CD14-positive monocyte (primary cell): ENCODE measurements at regions not wholly inside any gene's neighbourhood (a gene's known extent, or its start where the extent isn't known, plus 50 kb on each side); places are given as distances from the start of the nearest gene placed in this dataset.

Experiments used
- DNase-seq, 3 donors: peaks; one replicate each; pipeline ENCODE4 v3.0.0-alpha.2; 2011 to 2022
- H2AFZ ChIP-seq: 2 replicates; pipeline ENCODE4 v1.6.0; 2012; ENCODE audit warnings: mild to moderate bottlenecking, low read depth, low read length, inconsistent platforms; ENCODE audit not compliant: insufficient read depth, poor library complexity, severe bottlenecking
- H3K27ac ChIP-seq, 2 donors: 1 replicate in 1 of 2; 2 replicates in 1 of 2; pipeline ENCODE4 v1.5.1; 2012 to 2013; ENCODE audit warnings: low read length in 2 of 2, control low read depth in 1 of 2, inconsistent platforms in 1 of 2, low read depth in 1 of 2, mild to moderate bottlenecking in 1 of 2
- H3K27me3 ChIP-seq, 2 donors: one replicate each; pipeline versions ENCODE4 v1.6.0 to v1.6.1; 2011 to 2013; ENCODE audit warnings: low read length in 2 of 2; ENCODE audit not compliant: control insufficient read depth in 2 of 2, insufficient read depth in 2 of 2
- H3K36me3 ChIP-seq, 2 donors: replicated peaks in 1 of 2; 1 replicate in 1 of 2; 2 replicates in 1 of 2; pipeline versions ENCODE4 v1.5.1 to v1.6.1; 2012 to 2013; ENCODE audit warnings: low read length in 2 of 2, control low read depth in 1 of 2, inconsistent platforms in 1 of 2, mild to moderate bottlenecking in 1 of 2; ENCODE audit not compliant: insufficient read depth in 2 of 2, control insufficient read depth in 1 of 2
- H3K4me1 ChIP-seq, 2 donors: 1 replicate in 1 of 2; 2 replicates in 1 of 2; pipeline versions ENCODE4 v1.5.1 to v1.6.1; 2012 to 2013; ENCODE audit warnings: low read length in 2 of 2, control low read depth in 1 of 2, inconsistent platforms in 1 of 2, mild to moderate bottlenecking in 1 of 2, moderate library complexity in 1 of 2; ENCODE audit not compliant: insufficient read depth in 2 of 2, control insufficient read depth in 1 of 2
- H3K4me2 ChIP-seq: replicated peaks from 2 replicates; pipeline ENCODE3; 2012; ENCODE audit warnings: low read length, moderate library complexity, mild to moderate bottlenecking; ENCODE audit not compliant: poor library complexity, severe bottlenecking; ENCODE audit errors: extremely low read depth
- H3K4me3 ChIP-seq, 3 experiments: fragments of 200-600 bp in 1 of 3; sonication (generic) in 1 of 3; replicated peaks in 1 of 3; 1 replicate in 2 of 3; 2 replicates in 1 of 3; pipeline ENCODE4 v1.5.1; 2011 to 2013; ENCODE audit warnings: low read length in 3 of 3, mild to moderate bottlenecking in 3 of 3, control low read depth in 2 of 3, low read depth in 2 of 3, inconsistent platforms in 1 of 3, moderate library complexity in 1 of 3
- H3K79me2 ChIP-seq: 2 replicates; pipeline ENCODE4 v1.6.0; 2012; ENCODE audit warnings: mild to moderate bottlenecking, control low read depth, inconsistent platforms, low read length, moderate library complexity; ENCODE audit not compliant: insufficient read depth
- H3K9ac ChIP-seq: 2 replicates; pipeline ENCODE4 v1.6.0; 2017; ENCODE audit warnings: low read length, mild to moderate bottlenecking; ENCODE audit not compliant: insufficient read depth, poor library complexity, severe bottlenecking
- H3K9me3 ChIP-seq, 2 donors: replicated peaks in 1 of 2; 1 replicate in 1 of 2; 2 replicates in 1 of 2; pipeline versions ENCODE4 v1.5.1 to v1.6.1; 2012 to 2013; ENCODE audit warnings: low read length in 2 of 2, control low read depth in 1 of 2; ENCODE audit not compliant: control insufficient read depth in 1 of 2, insufficient read depth in 1 of 2
- H4K20me1 ChIP-seq: 2 replicates; pipeline ENCODE4 v1.6.0; 2012; ENCODE audit warnings: mild to moderate bottlenecking, low read length, control low read depth, moderate library complexity; ENCODE audit not compliant: insufficient read depth
- H3K27ac Mint-ChIP-seq, 7 donors: one replicate each; pipeline ENCODE4 v1.8.0; 2020; ENCODE audit warnings: mild to moderate bottlenecking in 7 of 7, mixed read lengths in 7 of 7, moderate library complexity in 6 of 7, inconsistent platforms in 2 of 7
- H3K27me3 Mint-ChIP-seq, 3 donors: one replicate each; pipeline ENCODE4 v1.8.0; 2021 to 2022; ENCODE audit warnings: low read depth in 3 of 3, mild to moderate bottlenecking in 3 of 3, mixed read lengths in 3 of 3, moderate library complexity in 3 of 3, inconsistent platforms in 1 of 3
- H3K36me3 Mint-ChIP-seq, 2 donors: one replicate each; pipeline ENCODE4 v1.8.0; 2020; ENCODE audit warnings: mixed read lengths in 2 of 2, inconsistent platforms in 1 of 2, mild to moderate bottlenecking in 1 of 2
- H3K4me1 Mint-ChIP-seq: one replicate; pipeline ENCODE4 v1.8.0; 2020; ENCODE audit warnings: mild to moderate bottlenecking, mixed read lengths
- H3K4me3 Mint-ChIP-seq, 2 donors: one replicate each; pipeline ENCODE4 v1.8.0; 2020; ENCODE audit warnings: mild to moderate bottlenecking in 2 of 2, mixed read lengths in 2 of 2, moderate library complexity in 1 of 2
- H3K9me3 Mint-ChIP-seq, 7 donors: one replicate each; pipeline ENCODE4 v1.8.0; 2020 to 2022; ENCODE audit warnings: mixed read lengths in 7 of 7, mild to moderate bottlenecking in 6 of 7, moderate library complexity in 6 of 7, inconsistent platforms in 2 of 7
- CTCF ChIP-seq: fragments of 200-600 bp; IDR thresholded peaks from one replicate; pipeline ENCODE4 v1.8.0; 2022; ENCODE audit warnings: antibody characterized with exemption, mild to moderate bottlenecking
- WGBS: methylation state at CpG from one replicate; pipeline ENCODE4 v1.1.5; 2013; ENCODE audit warnings: missing lambda C conversion rate; ENCODE audit not compliant: insufficient coverage; 5-methylcytosine and 5-hydroxymethylcytosine counted together
- intact Hi-C, 2 donors: fragments of 100-400 bp; cut with micrococcal nuclease; formaldehyde crosslinking; loops; one replicate each; pipeline versions ENCODE4 v1.15.0 to v1.15.1; 2023

GRCh38 chr1:232489256-232489655 is 140.7 kb downstream of the SIPA1L2 start:
- intact Hi-C loops = no loop called here
- H3K9me3 ChIP-seq = no peaks in the 10 kb centered on the region
- no peaks in the 10 kb centered on the region for H3K27me3 ChIP-seq
- H3K36me3 ChIP-seq = peaks cover 0 to 17% of the 10 kb centered on the region in 2 donors
- TF ChIP-seq CTCF = no peak
- no peaks in the 10 kb centered on the region for H3K79me2 ChIP-seq
- H3K27ac ChIP-seq = no peak overlapping the region
- H3K4me1 ChIP-seq = no peaks in the 10 kb centered on the region
- H2AFZ ChIP-seq = no peak overlapping the region
- no peaks in the 10 kb centered on the region for H3K4me1 Mint-ChIP-seq
- no peak overlapping the region for H3K9ac ChIP-seq
- H4K20me1 ChIP-seq = no peaks in the 10 kb centered on the region
- no peak overlapping the region for H3K4me3 ChIP-seq
- WGBS = 100% methylated on average over 2 of the region's 4 CpGs
- peaks cover 0 to 1% (median 0%) of the 10 kb centered on the region in 7 donors for H3K9me3 Mint-ChIP-seq
- no peak overlapping the region for H3K4me2 ChIP-seq
- DNase-seq = no peak
- H3K4me3 Mint-ChIP-seq = no peak overlapping the region
- peaks cover 24 to 33% of the 10 kb centered on the region in 2 donors for H3K36me3 Mint-ChIP-seq
- H3K27me3 Mint-ChIP-seq = no peaks in the 10 kb centered on the region
- H3K27ac Mint-ChIP-seq = no peak overlapping the region

- H3K4me2 ChIP-seq = no peak overlapping the region
- no peaks in the 10 kb centered on the region for H3K27me3 Mint-ChIP-seq
- no peak for DNase-seq
- H3K4me1 Mint-ChIP-seq = no peaks in the 10 kb centered on the region
- no peaks in the 10 kb centered on the region for H3K9me3 ChIP-seq
- peaks cover 0 to 1% (median 0%) of the 10 kb centered on the region in 7 donors for H3K9me3 Mint-ChIP-seq
- peaks cover 27 to 40% of the 10 kb centered on the region in 2 donors for H3K36me3 Mint-ChIP-seq
- H3K9ac ChIP-seq = no peak overlapping the region
- intact Hi-C loops = no loop called here
- no peak overlapping the region for H3K27ac Mint-ChIP-seq
- no CpG with 5 or more reads among the region's 3 CpGs for WGBS
- H3K4me1 ChIP-seq = no peaks in the 10 kb centered on the region
- no peaks in the 10 kb centered on the region for H3K79me2 ChIP-seq
- no peak overlapping the region for H3K27ac ChIP-seq
- H3K27me3 ChIP-seq = no peaks in the 10 kb centered on the region
- H3K4me3 ChIP-seq = no peak overlapping the region
- no peak overlapping the region for H3K4me3 Mint-ChIP-seq
- H4K20me1 ChIP-seq = no peaks in the 10 kb centered on the region
- H3K36me3 ChIP-seq = peaks cover 3 to 32% of the 10 kb centered on the region in 2 donors
- no peak overlapping the region for H2AFZ ChIP-seq
- no peak for TF ChIP-seq CTCF
Observed at GRCh38 chr1:232487236-232487635, 142.7 kb downstream of the SIPA1L2 start.
